CD14-positive monocyte (primary cell): ENCODE measurements at regions not wholly inside any gene's neighbourhood (a gene's known extent, or its start where the extent isn't known, plus 50 kb on each side); places are given as distances from the start of the nearest gene placed in this dataset.

ENCODE experiments used
- DNase-seq, 3 donors: peaks; one replicate each; pipeline ENCODE4 v3.0.0-alpha.2; 2011 to 2022
- H2AFZ ChIP-seq: 2 replicates; pipeline ENCODE4 v1.6.0; 2012; ENCODE audit warnings: mild to moderate bottlenecking, low read depth, low read length, inconsistent platforms; ENCODE audit not compliant: insufficient read depth, poor library complexity, severe bottlenecking
- H3K27ac ChIP-seq, 2 donors: 1 replicate in 1 of 2; 2 replicates in 1 of 2; pipeline ENCODE4 v1.5.1; 2012 to 2013; ENCODE audit warnings: low read length in 2 of 2, control low read depth in 1 of 2, inconsistent platforms in 1 of 2, low read depth in 1 of 2, mild to moderate bottlenecking in 1 of 2
- H3K27me3 ChIP-seq, 2 donors: one replicate each; pipeline versions ENCODE4 v1.6.0 to v1.6.1; 2011 to 2013; ENCODE audit warnings: low read length in 2 of 2; ENCODE audit not compliant: control insufficient read depth in 2 of 2, insufficient read depth in 2 of 2
- H3K36me3 ChIP-seq, 2 donors: replicated peaks in 1 of 2; 1 replicate in 1 of 2; 2 replicates in 1 of 2; pipeline versions ENCODE4 v1.5.1 to v1.6.1; 2012 to 2013; ENCODE audit warnings: low read length in 2 of 2, control low read depth in 1 of 2, inconsistent platforms in 1 of 2, mild to moderate bottlenecking in 1 of 2; ENCODE audit not compliant: insufficient read depth in 2 of 2, control insufficient read depth in 1 of 2
- H3K4me1 ChIP-seq, 2 donors: 1 replicate in 1 of 2; 2 replicates in 1 of 2; pipeline versions ENCODE4 v1.5.1 to v1.6.1; 2012 to 2013; ENCODE audit warnings: low read length in 2 of 2, control low read depth in 1 of 2, inconsistent platforms in 1 of 2, mild to moderate bottlenecking in 1 of 2, moderate library complexity in 1 of 2; ENCODE audit not compliant: insufficient read depth in 2 of 2, control insufficient read depth in 1 of 2
- H3K4me2 ChIP-seq: replicated peaks from 2 replicates; pipeline ENCODE3; 2012; ENCODE audit warnings: low read length, moderate library complexity, mild to moderate bottlenecking; ENCODE audit not compliant: poor library complexity, severe bottlenecking; ENCODE audit errors: extremely low read depth
- H3K4me3 ChIP-seq, 3 experiments: fragments of 200-600 bp in 1 of 3; sonication (generic) in 1 of 3; replicated peaks in 1 of 3; 1 replicate in 2 of 3; 2 replicates in 1 of 3; pipeline ENCODE4 v1.5.1; 2011 to 2013; ENCODE audit warnings: low read length in 3 of 3, mild to moderate bottlenecking in 3 of 3, control low read depth in 2 of 3, low read depth in 2 of 3, inconsistent platforms in 1 of 3, moderate library complexity in 1 of 3
- H3K79me2 ChIP-seq: 2 replicates; pipeline ENCODE4 v1.6.0; 2012; ENCODE audit warnings: mild to moderate bottlenecking, control low read depth, inconsistent platforms, low read length, moderate library complexity; ENCODE audit not compliant: insufficient read depth
- H3K9ac ChIP-seq: 2 replicates; pipeline ENCODE4 v1.6.0; 2017; ENCODE audit warnings: low read length, mild to moderate bottlenecking; ENCODE audit not compliant: insufficient read depth, poor library complexity, severe bottlenecking
- H3K9me3 ChIP-seq, 2 donors: replicated peaks in 1 of 2; 1 replicate in 1 of 2; 2 replicates in 1 of 2; pipeline versions ENCODE4 v1.5.1 to v1.6.1; 2012 to 2013; ENCODE audit warnings: low read length in 2 of 2, control low read depth in 1 of 2; ENCODE audit not compliant: control insufficient read depth in 1 of 2, insufficient read depth in 1 of 2
- H4K20me1 ChIP-seq: 2 replicates; pipeline ENCODE4 v1.6.0; 2012; ENCODE audit warnings: mild to moderate bottlenecking, low read length, control low read depth, moderate library complexity; ENCODE audit not compliant: insufficient read depth
- H3K27ac Mint-ChIP-seq, 7 donors: one replicate each; pipeline ENCODE4 v1.8.0; 2020; ENCODE audit warnings: mild to moderate bottlenecking in 7 of 7, mixed read lengths in 7 of 7, moderate library complexity in 6 of 7, inconsistent platforms in 2 of 7
- H3K27me3 Mint-ChIP-seq, 3 donors: one replicate each; pipeline ENCODE4 v1.8.0; 2021 to 2022; ENCODE audit warnings: low read depth in 3 of 3, mild to moderate bottlenecking in 3 of 3, mixed read lengths in 3 of 3, moderate library complexity in 3 of 3, inconsistent platforms in 1 of 3
- H3K36me3 Mint-ChIP-seq, 2 donors: one replicate each; pipeline ENCODE4 v1.8.0; 2020; ENCODE audit warnings: mixed read lengths in 2 of 2, inconsistent platforms in 1 of 2, mild to moderate bottlenecking in 1 of 2
- H3K4me1 Mint-ChIP-seq: one replicate; pipeline ENCODE4 v1.8.0; 2020; ENCODE audit warnings: mild to moderate bottlenecking, mixed read lengths
- H3K4me3 Mint-ChIP-seq, 2 donors: one replicate each; pipeline ENCODE4 v1.8.0; 2020; ENCODE audit warnings: mild to moderate bottlenecking in 2 of 2, mixed read lengths in 2 of 2, moderate library complexity in 1 of 2
- H3K9me3 Mint-ChIP-seq, 7 donors: one replicate each; pipeline ENCODE4 v1.8.0; 2020 to 2022; ENCODE audit warnings: mixed read lengths in 7 of 7, mild to moderate bottlenecking in 6 of 7, moderate library complexity in 6 of 7, inconsistent platforms in 2 of 7
- CTCF ChIP-seq: fragments of 200-600 bp; IDR thresholded peaks from one replicate; pipeline ENCODE4 v1.8.0; 2022; ENCODE audit warnings: antibody characterized with exemption, mild to moderate bottlenecking
- WGBS: methylation state at CpG from one replicate; pipeline ENCODE4 v1.1.5; 2013; ENCODE audit warnings: missing lambda C conversion rate; ENCODE audit not compliant: insufficient coverage; 5-methylcytosine and 5-hydroxymethylcytosine counted together
- intact Hi-C, 2 donors: fragments of 100-400 bp; cut with micrococcal nuclease; formaldehyde crosslinking; loops; one replicate each; pipeline versions ENCODE4 v1.15.0 to v1.15.1; 2023

- intact Hi-C loops, result no loop called here
- H3K27me3 ChIP-seq, result no peaks in the 10 kb centered on the region
- no peak overlapping the region for H3K27ac Mint-ChIP-seq
- no peaks in the 10 kb centered on the region for H3K79me2 ChIP-seq
- no peaks in the 10 kb centered on the region for H3K4me1 Mint-ChIP-seq
- TF ChIP-seq CTCF, result no peak
- no peak overlapping the region for H2AFZ ChIP-seq
- no peak overlapping the region for H3K9ac ChIP-seq
- H3K4me2 ChIP-seq, result no peak overlapping the region
- no peak overlapping the region for H3K4me3 Mint-ChIP-seq
- no peak overlapping the region for H3K27ac ChIP-seq
- H3K9me3 Mint-ChIP-seq, result peaks cover 0 to 6% (median 0%) of the 10 kb centered on the region in 7 donors
- no peaks in the 10 kb centered on the region for H3K36me3 ChIP-seq
- no peak overlapping the region for H3K4me3 ChIP-seq
- H3K27me3 Mint-ChIP-seq, result no peaks in the 10 kb centered on the region
- no peak for DNase-seq
- H3K36me3 Mint-ChIP-seq, result no peaks in the 10 kb centered on the region
- H4K20me1 ChIP-seq, result no peaks in the 10 kb centered on the region
- whole genome bisulfite sequencing, result 67% methylated on average over 1 of the region's 4 CpGs
- no peaks in the 10 kb centered on the region for H3K9me3 ChIP-seq
- no peaks in the 10 kb centered on the region for H3K4me1 ChIP-seq
These were observed 146.4 kb upstream of the GPC6 start for GRCh38 chr13:93080166-93080565.

- no peak overlapping the region for H3K4me3 ChIP-seq
- H3K27me3 Mint-ChIP-seq, result no peaks in the 10 kb centered on the region
- H3K4me1 ChIP-seq, result no peaks in the 10 kb centered on the region
- no peak for DNase-seq
- H3K79me2 ChIP-seq, result no peaks in the 10 kb centered on the region
- H3K27ac ChIP-seq, result no peak overlapping the region
- no peak overlapping the region for H3K9ac ChIP-seq
- no peaks in the 10 kb centered on the region for H3K9me3 ChIP-seq
- no peaks in the 10 kb centered on the region for H3K36me3 ChIP-seq
- no peak for TF ChIP-seq CTCF
- H3K36me3 Mint-ChIP-seq, result no peaks in the 10 kb centered on the region
- peaks cover 0 to 6% (median 0%) of the 10 kb centered on the region in 7 donors for H3K9me3 Mint-ChIP-seq
- no CpG with 5 or more reads among the region's 1 CpG for WGBS
- no peaks in the 10 kb centered on the region for H4K20me1 ChIP-seq
- H2AFZ ChIP-seq, result no peak overlapping the region
- H3K27me3 ChIP-seq, result no peaks in the 10 kb centered on the region
- H3K4me1 Mint-ChIP-seq, result no peaks in the 10 kb centered on the region
- no peak overlapping the region for H3K4me3 Mint-ChIP-seq
- intact Hi-C loops, result no loop called here
- H3K27ac Mint-ChIP-seq, result no peak overlapping the region
- no peak overlapping the region for H3K4me2 ChIP-seq
These were observed 146.0 kb upstream of the GPC6 start for GRCh38 chr13:93080587-93080986.
